ENCODE measurements at regions not wholly inside any gene's neighbourhood (a gene's known extent, or its start where the extent isn't known, plus 50 kb on each side); places are given as distances from the start of the nearest gene placed in this dataset.

DNA sequence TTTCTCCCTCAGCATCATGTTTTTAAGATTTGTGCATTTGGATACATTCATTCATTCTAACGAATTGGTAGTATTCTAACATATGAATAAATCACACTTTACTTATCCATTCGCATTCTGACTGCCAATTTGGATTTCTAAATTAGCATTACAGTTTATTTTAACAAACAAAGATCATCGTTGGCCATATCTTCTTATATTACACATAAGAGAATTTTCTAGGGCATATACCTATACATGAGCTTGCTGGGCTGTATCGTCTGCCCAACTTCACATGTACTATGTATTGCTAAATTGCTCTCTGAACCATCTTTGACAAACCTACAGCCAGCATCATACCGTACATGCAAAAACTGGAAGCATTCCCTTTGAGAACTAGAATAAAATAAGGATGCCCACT, 265.8 kb upstream of the PPP2R3A start:
- 81% methylated on average over 5 of the region's 5 CpGs for WGBS, 2 donors
- H3K4me3 ChIP-seq = no peak overlapping the region
- DNase-seq = no peak
- TF ChIP-seq, protein P1, sequence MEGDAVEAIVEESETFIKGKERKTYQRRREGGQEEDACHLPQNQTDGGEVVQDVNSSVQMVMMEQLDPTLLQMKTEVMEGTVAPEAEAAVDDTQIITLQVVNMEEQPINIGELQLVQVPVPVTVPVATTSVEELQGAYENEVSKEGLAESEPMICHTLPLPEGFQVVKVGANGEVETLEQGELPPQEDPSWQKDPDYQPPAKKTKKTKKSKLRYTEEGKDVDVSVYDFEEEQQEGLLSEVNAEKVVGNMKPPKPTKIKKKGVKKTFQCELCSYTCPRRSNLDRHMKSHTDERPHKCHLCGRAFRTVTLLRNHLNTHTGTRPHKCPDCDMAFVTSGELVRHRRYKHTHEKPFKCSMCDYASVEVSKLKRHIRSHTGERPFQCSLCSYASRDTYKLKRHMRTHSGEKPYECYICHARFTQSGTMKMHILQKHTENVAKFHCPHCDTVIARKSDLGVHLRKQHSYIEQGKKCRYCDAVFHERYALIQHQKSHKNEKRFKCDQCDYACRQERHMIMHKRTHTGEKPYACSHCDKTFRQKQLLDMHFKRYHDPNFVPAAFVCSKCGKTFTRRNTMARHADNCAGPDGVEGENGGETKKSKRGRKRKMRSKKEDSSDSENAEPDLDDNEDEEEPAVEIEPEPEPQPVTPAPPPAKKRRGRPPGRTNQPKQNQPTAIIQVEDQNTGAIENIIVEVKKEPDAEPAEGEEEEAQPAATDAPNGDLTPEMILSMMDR (IDR thresholded peaks at IDR 0.05) = no peak
- TF ChIP-seq EP300 (IDR thresholded peaks at IDR 0.05) (no peak), POLR2AphosphoS5 (IDR thresholded peaks at IDR 0.05) (no peak), POLR2A (IDR thresholded peaks at IDR 0.05) (no peak)
- H3K4me1 ChIP-seq = no peaks in the 10 kb centered on the region
- H3K9me3 ChIP-seq = no peaks in the 10 kb centered on the region
- no peaks in the 10 kb centered on the region for H3K36me3 ChIP-seq
- no peak overlapping the region for H3K27ac ChIP-seq
- H3K27me3 ChIP-seq = no peaks in the 10 kb centered on the region
- no peak for ATAC-seq (ENCODE audit: low FRiP score in 2 of 2)

DNA sequence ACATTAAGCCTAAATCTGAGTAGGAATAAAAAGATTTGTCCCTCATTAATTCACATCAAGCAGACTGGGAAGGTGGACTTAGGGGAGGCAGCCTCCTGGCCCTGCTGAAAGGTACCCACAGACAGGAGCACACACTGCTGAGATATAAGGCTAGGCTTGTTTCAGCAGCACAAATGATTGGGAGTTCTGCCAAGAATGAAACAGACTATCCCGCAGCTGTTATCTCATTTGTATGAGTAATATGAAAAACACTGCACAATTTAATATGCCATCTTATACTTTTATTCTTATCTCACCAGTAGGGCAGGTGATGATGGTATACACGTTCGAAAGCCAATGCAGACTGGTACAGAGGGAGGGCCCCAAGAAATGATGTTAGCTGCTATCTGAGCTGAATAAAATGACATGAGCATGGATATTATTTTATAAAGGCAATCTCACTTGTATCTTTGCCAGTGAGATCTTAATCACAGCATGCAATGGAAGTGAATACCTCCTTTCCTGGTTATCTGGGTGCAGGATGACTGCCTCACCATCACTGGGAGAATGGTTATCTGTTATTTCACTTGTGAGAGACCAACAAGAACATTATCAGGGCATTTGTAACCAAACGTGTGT, 258.7 kb upstream of the PPP2R3A start:
- Histone ChIP-seq H3K27ac (no peak overlapping the region), H3K4me1 (no peaks in the 10 kb centered on the region), H3K9me3 (no peaks in the 10 kb centered on the region), H3K4me3 (no peak overlapping the region), H3K36me3 (no peaks in the 10 kb centered on the region), H3K27me3 (no peaks in the 10 kb centered on the region)
- no peak for DNase-seq
- no peak for TF ChIP-seq POLR2A (IDR thresholded peaks at IDR 0.05)
- TF ChIP-seq EP300 (IDR thresholded peaks at IDR 0.05) = no peak
- TF ChIP-seq, protein P1 (IDR thresholded peaks at IDR 0.05) = no peak
- no peak for TF ChIP-seq POLR2AphosphoS5 (IDR thresholded peaks at IDR 0.05)
- WGBS, 2 donors = 67 to 75% methylated on average over 4 of the region's 4 CpGs
- ATAC-seq (ENCODE audit: low FRiP score in 2 of 2) = no peak

DNA sequence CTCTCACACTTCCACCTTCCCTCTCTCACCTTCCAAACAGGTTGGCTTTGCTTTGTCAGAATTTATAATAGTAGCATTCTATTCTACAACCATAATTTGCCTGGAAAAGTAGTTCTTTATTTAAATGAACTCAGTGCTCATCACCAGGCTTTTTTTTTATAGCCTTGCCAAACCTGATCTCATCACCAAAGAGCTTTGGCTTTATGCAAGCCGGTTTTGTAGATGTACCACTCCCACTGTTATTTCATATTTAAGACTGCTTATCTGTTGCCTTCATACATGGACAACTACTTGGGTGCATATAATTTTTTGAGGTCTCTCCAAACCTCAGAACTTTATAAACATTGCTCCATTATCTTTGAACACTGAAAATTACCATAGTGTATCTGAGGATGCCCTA, 246.1 kb upstream of the PPP2R3A start:
- ATAC-seq (ENCODE audit: low FRiP score in 2 of 2) (no peak), DNase-seq (no peak)
- Histone ChIP-seq H3K27me3 (no peaks in the 10 kb centered on the region), H3K4me3 (no peak overlapping the region), H3K36me3 (no peaks in the 10 kb centered on the region), H3K27ac (no peak overlapping the region), H3K4me1 (no peaks in the 10 kb centered on the region), H3K9me3 (no peaks in the 10 kb centered on the region)
- 74 to 94% methylated on average over 1 of the region's 1 CpG for WGBS, 2 donors
- TF ChIP-seq POLR2AphosphoS5 (IDR thresholded peaks at IDR 0.05) = no peak
- TF ChIP-seq, protein P1 (IDR thresholded peaks at IDR 0.05) = no peak
- TF ChIP-seq POLR2A (IDR thresholded peaks at IDR 0.05) = no peak
- no peak for TF ChIP-seq EP300 (IDR thresholded peaks at IDR 0.05)

DNA sequence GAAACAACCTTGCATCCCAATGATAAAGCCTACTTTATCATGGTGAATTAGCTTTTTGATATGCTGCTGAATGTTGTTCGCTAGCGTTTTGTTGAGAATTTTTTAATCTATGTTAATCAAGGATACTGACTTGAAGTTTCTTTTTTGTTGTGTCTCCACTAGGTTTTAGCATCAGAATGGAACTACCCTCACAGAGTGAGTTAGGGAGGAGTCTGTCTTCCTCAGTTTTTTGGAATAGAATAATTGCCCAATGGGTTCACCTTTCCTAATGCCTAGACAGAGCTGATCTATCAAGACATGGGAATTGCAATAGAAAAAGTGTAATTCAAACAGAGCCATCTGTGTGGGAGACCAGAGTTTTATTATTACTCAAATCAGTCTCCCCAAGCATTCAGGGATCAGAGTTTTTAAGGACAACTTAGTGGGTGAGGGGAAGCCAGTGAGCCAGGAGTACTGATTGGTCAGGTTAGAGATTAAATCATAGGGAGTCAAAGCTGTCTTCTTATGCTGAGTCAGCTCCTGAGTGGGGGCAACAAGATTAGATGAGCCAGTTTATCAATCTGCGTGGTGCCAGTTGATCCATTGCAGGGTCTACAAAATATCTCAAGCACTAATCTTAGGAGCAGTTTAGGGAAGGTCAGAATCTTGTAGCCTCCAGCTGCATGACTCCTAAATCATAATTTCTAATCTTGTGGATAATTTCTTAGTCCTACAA, 237.4 kb upstream of the PPP2R3A start:
- Histone ChIP-seq H3K27ac (no peak overlapping the region), H3K27me3 (no peaks in the 10 kb centered on the region), H3K9me3 (peaks cover 3 to 18% (median 9%) of the 10 kb centered on the region in 4 donors), H3K36me3 (no peaks in the 10 kb centered on the region), H3K4me1 (no peaks in the 10 kb centered on the region), H3K4me3 (no peak overlapping the region)
- DNase-seq (no peak), ATAC-seq (ENCODE audit: low FRiP score in 2 of 2) (no peak)
- TF ChIP-seq EP300 (IDR thresholded peaks at IDR 0.05) = no peak
- TF ChIP-seq, protein P1 (IDR thresholded peaks at IDR 0.05) = no peak
- no peak for TF ChIP-seq POLR2A (IDR thresholded peaks at IDR 0.05)
- WGBS, 2 donors = 85% methylated on average over 3 of the region's 3 CpGs

DNA sequence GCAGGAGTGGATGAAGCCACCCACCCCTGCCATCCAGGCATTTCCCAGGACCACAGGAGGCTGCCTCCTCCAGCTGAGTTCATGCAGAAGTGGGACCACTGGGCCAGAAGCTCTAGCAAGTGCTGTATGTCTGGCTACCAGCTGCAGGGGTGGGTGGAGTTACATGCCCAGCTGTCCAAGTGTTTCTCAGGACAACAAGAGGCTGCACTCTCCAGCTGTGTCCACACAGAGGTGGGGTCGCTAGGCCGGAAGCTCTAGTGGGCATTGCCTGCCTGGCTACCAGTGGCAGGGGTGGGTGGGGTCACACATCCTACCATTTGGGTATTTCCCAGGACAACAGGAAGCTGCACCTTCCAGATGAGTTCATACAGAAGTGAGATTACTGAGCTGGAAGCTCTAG, 234.0 kb upstream of the PPP2R3A start:
- Histone ChIP-seq H3K9me3 (peaks cover 0 to 23% (median 9%) of the 10 kb centered on the region in 4 donors), H3K4me1 (no peaks in the 10 kb centered on the region), H3K36me3 (no peaks in the 10 kb centered on the region), H3K27ac (no peak overlapping the region), H3K27me3 (no peaks in the 10 kb centered on the region), H3K4me3 (no peak overlapping the region)
- TF ChIP-seq POLR2AphosphoS5 (IDR thresholded peaks at IDR 0.05) (no peak), POLR2A (IDR thresholded peaks at IDR 0.05) (no peak), EP300 (IDR thresholded peaks at IDR 0.05) (no peak)
- TF ChIP-seq, protein P1 (IDR thresholded peaks at IDR 0.05) = no peak
- ATAC-seq (ENCODE audit: low FRiP score in 2 of 2) (peak in 1 of 2 donors; percentile 37), DNase-seq (no peak)
- WGBS, 2 donors = 48% methylated on average over 2 of the region's 2 CpGs; no CpG with 5 or more reads in 1 of the 2 donors
